ENCODE measurements at regions not wholly inside any gene's neighbourhood (a gene's known extent, or its start where the extent isn't known, plus 50 kb on each side); places are given as distances from the start of the nearest gene placed in this dataset.

- no peak for DNase-seq (ENCODE audit: low spot score)
These were observed 391.4 kb downstream of the TNS3 start for GRCh38 chr7:47190462-47190861.

DNA sequence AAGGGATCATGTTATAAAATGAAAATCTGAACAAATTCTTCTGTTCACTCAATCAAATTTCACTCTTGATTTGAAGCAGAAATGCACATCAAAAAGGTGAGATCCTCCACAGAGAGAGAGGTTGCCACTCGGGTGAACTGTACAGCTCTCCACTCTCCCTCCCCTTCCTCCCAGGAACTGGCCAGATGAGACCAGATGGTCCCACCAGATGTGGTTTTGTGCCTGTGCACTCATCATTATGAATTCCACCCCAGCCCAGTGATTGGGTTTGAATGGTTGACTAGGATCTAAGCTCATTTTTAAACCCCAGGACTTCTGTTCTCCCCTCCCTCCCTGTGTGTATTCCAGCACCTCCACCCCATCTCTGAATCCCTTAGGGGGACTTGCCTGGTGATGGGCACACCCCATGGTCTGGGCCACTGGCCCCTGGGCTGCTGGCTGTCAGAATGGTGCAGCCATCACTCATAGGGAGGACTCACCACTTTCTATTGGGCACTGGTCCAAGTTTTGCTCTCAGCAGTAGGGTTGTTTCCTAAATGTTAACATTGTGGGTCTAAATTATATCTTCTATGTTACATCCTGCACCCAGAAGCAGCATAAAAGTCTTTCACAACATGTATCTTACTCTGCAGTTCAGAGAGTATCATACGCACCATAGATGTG lies 393.1 kb downstream of the TNS3 start:
- DNase-seq (ENCODE audit: low spot score) = no peak

- no peak for DNase-seq (ENCODE audit: low spot score)
These were observed 393.8 kb downstream of the TNS3 start for GRCh38 chr7:47188136-47188535.

- no peak for DNase-seq (ENCODE audit: low spot score)
These were observed 395.6 kb downstream of the TNS3 start for GRCh38 chr7:47186316-47186715.

- no peak for DNase-seq (ENCODE audit: low spot score)
These were observed 396.1 kb downstream of the TNS3 start for GRCh38 chr7:47185839-47186238.

- DNase-seq (ENCODE audit: low spot score) = no peak
These were observed 396.7 kb downstream of the TNS3 start for GRCh38 chr7:47185170-47185569.

DNA sequence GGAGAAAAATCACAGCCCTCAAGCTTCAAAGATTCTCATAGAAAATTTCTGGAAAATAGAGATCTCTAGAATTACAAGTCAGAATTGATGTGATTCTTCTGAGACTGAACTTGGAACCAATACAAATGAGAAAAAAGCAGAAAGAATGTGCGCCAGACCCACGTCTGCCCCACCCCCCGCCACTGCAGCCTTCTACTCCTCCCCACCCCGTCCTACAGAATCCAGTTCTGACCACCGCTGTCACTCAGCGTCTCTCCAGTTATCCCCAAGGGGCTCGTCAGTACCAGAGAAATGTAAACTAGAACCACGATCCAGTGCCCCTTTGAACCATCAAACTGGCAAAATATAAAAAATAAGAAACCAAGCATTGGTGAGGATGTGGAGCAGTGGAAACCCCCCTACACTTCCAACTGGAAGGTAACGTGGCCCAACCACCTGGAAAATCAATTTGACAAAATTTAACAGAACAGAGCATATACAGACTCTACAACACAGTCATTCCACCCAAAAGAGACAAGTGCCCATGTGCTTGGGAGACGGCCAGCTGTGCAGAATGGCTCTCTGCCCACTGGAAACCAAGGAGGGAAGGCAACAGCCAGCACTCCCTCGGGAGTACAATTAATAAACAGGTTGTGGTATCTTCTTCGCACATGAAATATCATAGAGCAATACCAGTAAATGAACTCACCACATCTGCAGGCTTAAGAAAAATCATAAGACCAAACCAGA lies 397.9 kb downstream of the TNS3 start:
- DNase-seq (ENCODE audit: low spot score) = no peak

DNA sequence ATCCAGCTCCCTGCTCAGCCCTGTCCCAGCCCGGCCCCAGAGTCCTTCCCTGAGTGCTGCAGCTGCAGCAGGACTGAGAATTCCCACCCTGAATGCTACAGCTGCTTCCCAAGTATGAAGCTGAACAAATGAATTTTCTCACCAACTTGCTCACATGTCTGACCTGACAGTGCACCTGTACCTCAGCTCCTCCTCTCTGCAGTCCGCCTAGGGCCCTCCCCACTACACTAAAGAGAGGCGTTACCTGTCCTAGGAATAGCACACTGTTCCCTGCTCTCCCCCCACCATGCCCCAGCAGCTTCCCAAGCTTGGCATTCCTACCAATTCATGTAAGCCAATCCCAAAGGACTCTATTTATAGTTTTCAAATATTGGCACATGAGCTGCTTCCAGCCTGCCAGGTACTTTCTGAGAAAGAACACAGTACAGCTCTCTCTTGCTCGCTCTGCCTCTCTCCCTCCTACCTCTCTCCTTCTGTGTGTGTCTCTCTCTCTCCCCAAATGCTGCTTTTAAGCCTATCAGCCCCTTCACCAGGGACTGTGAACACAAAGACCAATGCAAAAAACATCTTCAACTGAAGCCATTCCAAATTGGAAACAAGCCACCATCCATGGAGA lies 400.1 kb downstream of the TNS3 start:
- no peak for DNase-seq (ENCODE audit: low spot score)

DNA sequence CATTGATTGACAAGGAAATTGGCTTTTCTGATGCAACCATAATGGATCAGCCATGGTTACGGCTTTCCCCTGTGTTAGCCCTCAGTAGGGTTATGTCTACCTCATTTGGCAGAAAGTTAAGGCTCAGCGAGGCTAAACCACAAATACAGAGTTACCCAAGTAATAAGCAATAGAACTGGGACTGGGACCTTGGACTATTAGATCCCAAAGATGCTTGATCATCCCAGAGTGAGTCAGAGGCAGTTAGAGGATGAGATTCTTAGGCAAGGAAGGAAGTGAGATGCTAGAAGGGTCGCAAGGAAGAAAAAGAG lies 401.4 kb downstream of the TNS3 start:
- DNase-seq (ENCODE audit: low spot score) = no peak

DNA sequence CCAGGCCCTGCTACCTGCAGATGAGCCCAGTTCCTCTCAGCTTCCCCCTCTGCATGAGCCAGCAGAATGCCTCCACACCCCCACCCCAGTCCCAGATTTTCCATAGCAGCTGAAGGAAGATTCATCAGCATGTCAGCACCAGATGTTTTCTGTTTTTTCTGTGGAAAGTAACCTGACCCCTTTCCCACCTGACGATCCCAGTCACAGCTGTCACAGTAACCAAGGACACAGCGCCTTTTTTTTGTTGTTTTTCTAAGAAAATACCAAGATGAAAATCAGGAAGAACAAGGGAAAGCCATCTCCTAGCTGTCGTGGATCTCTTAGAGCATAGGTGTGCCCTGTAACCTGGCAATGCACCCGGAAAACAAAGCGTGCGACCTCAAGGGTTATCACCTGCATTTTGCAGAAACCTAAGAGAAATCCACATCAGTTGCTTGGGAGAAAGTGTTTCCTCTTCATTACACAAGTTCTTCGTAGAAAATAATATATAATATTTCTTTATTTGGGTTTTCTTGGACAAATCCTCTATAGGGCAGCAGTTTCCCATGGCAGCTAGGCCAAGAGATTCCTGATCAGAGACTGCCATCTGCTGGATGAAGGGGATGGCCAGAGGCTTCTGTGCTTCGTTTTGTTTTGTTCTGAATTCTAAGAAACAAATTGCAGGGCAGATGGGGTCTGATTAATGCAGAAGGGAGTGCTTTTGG lies 401.9 kb downstream of the TNS3 start:
- peak; percentile 69 for DNase-seq (ENCODE audit: low spot score)

- peak; percentile 96 for DNase-seq (ENCODE audit: low spot score)
These were observed 409.0 kb downstream of the TNS3 start for GRCh38 chr7:47172602-47173539.

DNA sequence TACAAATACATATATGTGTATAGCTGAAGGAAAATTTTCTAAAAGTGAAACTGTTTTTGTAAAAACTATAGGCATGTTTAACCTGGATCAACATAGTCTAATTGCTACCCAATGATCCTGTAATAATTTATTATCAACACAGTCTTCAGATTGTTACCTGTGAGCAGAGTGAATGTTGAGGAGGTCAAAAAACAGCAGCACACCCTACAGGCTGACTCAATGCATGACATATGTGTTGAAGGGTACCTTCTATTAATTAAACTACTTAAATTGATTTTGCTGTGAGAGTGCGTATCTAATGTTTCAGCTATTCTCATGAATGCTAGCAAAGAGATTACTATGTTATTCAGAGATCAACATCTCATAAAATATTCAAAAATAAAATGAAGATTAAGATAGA lies 411.4 kb downstream of the TNS3 start:
- peak; percentile 39 for DNase-seq (ENCODE audit: low spot score)

DNA sequence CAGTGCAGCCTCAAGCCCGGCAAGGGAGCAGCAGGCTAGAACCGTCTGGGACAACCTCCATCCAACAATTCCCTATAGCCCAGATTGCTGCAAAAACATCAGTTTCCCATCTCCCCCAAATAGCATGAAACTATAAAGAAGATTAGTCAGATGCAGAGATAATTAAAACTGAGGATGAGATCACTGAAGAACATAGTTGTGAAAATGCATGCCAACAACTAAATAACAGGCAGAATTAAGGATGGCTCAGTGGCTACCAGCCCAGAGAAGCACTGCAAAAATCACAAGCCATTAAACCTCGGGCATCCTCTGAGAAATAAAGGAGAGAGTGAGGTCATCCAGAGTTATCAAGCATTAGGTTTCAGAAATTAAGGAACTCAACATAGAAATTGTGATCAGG lies 427.1 kb downstream of the TNS3 start:
- DNase-seq (ENCODE audit: low spot score) = peak; percentile 51

DNA sequence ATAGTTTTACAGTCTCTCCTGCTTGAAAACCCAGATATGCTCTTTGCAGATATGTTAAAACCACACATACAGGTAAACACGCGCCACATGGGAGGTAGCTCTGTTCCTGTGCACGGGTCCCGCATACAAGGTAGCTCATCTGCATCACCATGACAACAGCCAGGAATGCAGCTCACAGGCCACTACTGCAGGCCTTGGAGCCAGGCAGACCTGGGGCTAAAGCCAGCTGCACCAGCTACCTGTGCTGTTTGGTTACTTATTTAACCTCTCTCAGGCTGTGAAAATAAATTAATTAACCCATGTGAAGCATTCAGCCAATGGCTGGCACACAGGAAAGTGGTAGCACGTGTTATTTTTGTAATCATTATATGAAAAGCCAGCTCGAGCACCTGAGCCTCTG lies 428.3 kb downstream of the TNS3 start:
- peak; percentile 88 for DNase-seq (ENCODE audit: low spot score)

GRCh38 chr7:47153058-47153457 lies 428.9 kb downstream of the TNS3 start:
- DNase-seq (ENCODE audit: low spot score) = peak; percentile 85

GRCh38 chr7:47152307-47152706 lies 429.6 kb downstream of the TNS3 start:
- DNase-seq (ENCODE audit: low spot score) = no peak

GRCh38 chr7:47150497-47151260 lies 431.2 kb downstream of the TNS3 start:
- DNase-seq (ENCODE audit: low spot score) = no peak

DNA sequence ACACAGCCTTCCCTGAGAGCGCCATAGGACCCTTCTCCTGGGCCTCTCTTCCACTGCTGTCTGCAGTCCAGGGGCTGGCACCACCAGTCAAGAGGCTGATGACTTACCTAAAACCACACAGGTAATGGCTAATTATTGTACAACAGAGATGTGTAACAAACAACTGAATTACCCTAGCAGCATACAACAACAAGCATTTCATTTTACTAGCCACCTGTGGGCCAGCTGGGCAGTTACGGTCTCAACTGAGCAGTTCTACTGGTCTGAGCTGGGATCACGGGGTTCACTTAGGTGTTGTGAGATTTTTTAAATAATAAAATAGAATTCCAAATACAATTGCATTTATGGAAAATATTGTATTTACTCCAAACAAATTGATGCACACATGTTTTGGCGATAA lies 431.9 kb downstream of the TNS3 start:
- no peak for DNase-seq (ENCODE audit: low spot score)

GRCh38 chr7:47149208-47149839 lies 432.6 kb downstream of the TNS3 start:
- peak; percentile 57 for DNase-seq (ENCODE audit: low spot score)

DNA sequence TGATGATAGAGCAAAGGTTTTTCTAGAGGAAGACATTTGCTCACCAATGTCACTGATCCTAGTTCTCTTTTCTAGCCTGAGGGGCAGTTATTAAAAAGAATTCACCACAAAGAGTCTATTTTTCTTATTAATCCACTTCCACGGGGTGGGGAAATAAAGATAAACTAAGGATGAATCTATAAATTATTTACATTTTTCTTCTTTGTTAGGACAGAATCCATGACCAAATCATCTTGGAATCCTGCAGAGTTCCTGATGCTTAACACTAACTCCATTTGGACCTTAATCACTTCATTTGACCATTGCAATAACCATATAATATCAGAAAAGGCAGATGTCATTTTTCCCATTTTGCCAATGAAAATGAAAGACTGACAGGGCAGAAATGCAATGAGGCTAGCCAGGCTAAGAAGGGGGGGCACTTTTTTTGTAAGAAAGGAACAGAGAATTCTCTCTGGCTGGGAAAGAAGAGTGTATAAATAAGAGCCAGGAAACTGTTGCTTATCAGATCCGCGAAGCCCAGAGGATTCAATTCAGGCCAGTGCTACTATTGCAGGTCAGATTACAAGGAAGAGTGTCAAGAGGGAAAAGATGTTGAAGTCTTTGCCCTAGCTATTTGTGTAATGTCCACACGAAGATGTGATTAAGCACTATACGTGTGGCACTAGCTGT lies 433.2 kb downstream of the TNS3 start:
- DNase-seq (ENCODE audit: low spot score) = no peak

Data from kidney tubule cell (primary cell).